ENCODE measurements at regions not wholly inside any gene's neighbourhood (a gene's known extent, or its start where the extent isn't known, plus 50 kb on each side); places are given as distances from the start of the nearest gene placed in this dataset.

- no peak for TF ChIP-seq CTCF (IDR thresholded peaks at IDR 0.05)
- no peak for TF ChIP-seq POLR2A (IDR thresholded peaks at IDR 0.05)
Observed at GRCh38 chr9:126089789-126090188, 236.8 kb upstream of the MVB12B start.

All from right lobe of liver (tissue), 4 donors.